WTC11 (cell line): ENCODE measurements at regions not wholly inside any gene's neighbourhood (a gene's known extent, or its start where the extent isn't known, plus 50 kb on each side); places are given as distances from the start of the nearest gene placed in this dataset.

Source experiments
- ATF3 ChIP-seq: sonication (generic); formaldehyde crosslinking; conservative IDR thresholded peaks from 2 replicates; pipeline ENCODE4 v1.8.1; 2022; ENCODE audit warnings: mild to moderate bottlenecking, missing genetic modification reagents
- CBFB ChIP-seq: sonication (generic); formaldehyde crosslinking; IDR thresholded peaks from 2 replicates; pipeline ENCODE4 v1.8.1; 2022; ENCODE audit warnings: mild to moderate bottlenecking, low read depth, missing genetic modification reagents
- CTCF ChIP-seq: fragments of 200-600 bp; IDR thresholded peaks from 2 replicates; pipeline ENCODE4 v1.8.0; 2022; ENCODE audit warnings: antibody characterized with exemption
- ETV6 ChIP-seq: sonication (generic); formaldehyde crosslinking; IDR thresholded peaks from 2 replicates; pipeline ENCODE4 v1.8.1; 2022; ENCODE audit warnings: mild to moderate bottlenecking, missing genetic modification reagents
- FOXJ3 ChIP-seq: sonication (generic); formaldehyde crosslinking; IDR thresholded peaks from 2 replicates; pipeline ENCODE4 v1.9.0; 2021; ENCODE audit warnings: missing genetic modification reagents, mild to moderate bottlenecking, borderline replicate concordance
- HMGXB4 ChIP-seq: sonication (generic); formaldehyde crosslinking; IDR thresholded peaks from 2 replicates; pipeline ENCODE4 v1.8.1; 2023; ENCODE audit warnings: mild to moderate bottlenecking, moderate library complexity, missing genetic modification reagents
- KAT7 ChIP-seq: sonication (generic); formaldehyde crosslinking; IDR thresholded peaks from 2 replicates; pipeline ENCODE4 v1.8.1; 2023; ENCODE audit warnings: missing genetic modification reagents, mild to moderate bottlenecking, borderline replicate concordance
- NR1H2 ChIP-seq: sonication (generic); formaldehyde crosslinking; IDR thresholded peaks from 2 replicates; pipeline ENCODE4 v1.9.0; 2021; ENCODE audit warnings: mild to moderate bottlenecking, moderate library complexity, missing genetic modification reagents
- NR3C1 ChIP-seq: sonication (generic); formaldehyde crosslinking; conservative IDR thresholded peaks from 2 replicates; pipeline ENCODE4 v1.8.1; 2023; ENCODE audit warnings: low read depth, mild to moderate bottlenecking, missing genetic modification reagents
- USF2 ChIP-seq: sonication (generic); formaldehyde crosslinking; IDR thresholded peaks from 2 replicates; pipeline ENCODE4 v1.8.1; 2023; ENCODE audit warnings: mild to moderate bottlenecking, missing genetic modification reagents, moderate library complexity
- ZNF121 ChIP-seq: sonication (generic); formaldehyde crosslinking; IDR thresholded peaks from 2 replicates; pipeline ENCODE4 v1.8.0; 2023; ENCODE audit warnings: missing genetic modification reagents
- ZNF416 ChIP-seq: fragments of 250-450 bp; sonication (Bioruptor Pico); IDR thresholded peaks from 2 replicates; pipeline ENCODE4 v1.9.0; 2021; ENCODE audit warnings: mild to moderate bottlenecking, inconsistent platforms
- ZNF671 ChIP-seq: fragments of 250-450 bp; sonication (Bioruptor Pico); IDR thresholded peaks from 2 replicates; pipeline ENCODE4 v1.8.0; 2021; ENCODE audit warnings: mild to moderate bottlenecking

GRCh38 chr6:9977411-9977810 lies 437.5 kb downstream of the TFAP2A start:
- TF ChIP-seq ZNF121 (CRISPR knock-in tag) (no peak), ATF3 (CRISPR knock-in tag) (no peak), CBFB (CRISPR knock-in tag) (no peak), CTCF (no peak), USF2 (CRISPR knock-in tag) (no peak), KAT7 (CRISPR knock-in tag) (no peak), HMGXB4 (CRISPR knock-in tag) (no peak), FOXJ3 (CRISPR knock-in tag) (no peak), ETV6 (CRISPR knock-in tag) (no peak), ZNF671 (CRISPR knock-in tag) (no peak), ZNF416 (CRISPR knock-in tag) (no peak), NR3C1 (CRISPR knock-in tag) (no peak), NR1H2 (CRISPR knock-in tag) (no peak)
